Epithelial cell of proximal tubule (primary cell): ENCODE measurements at regions not wholly inside any gene's neighbourhood (a gene's known extent, or its start where the extent isn't known, plus 50 kb on each side); places are given as distances from the start of the nearest gene placed in this dataset.

Experiments used
- DNase-seq: peaks from one replicate; pipeline ENCODE4 v3.0.0-alpha.2; 2011; ENCODE audit warnings: low read depth
- H3K4me3 ChIP-seq: 2 replicates; pipeline ENCODE4 v1.5.1; 2011; ENCODE audit warnings: low read depth, mild to moderate bottlenecking, low read length
- CTCF ChIP-seq: conservative IDR thresholded peaks from 2 replicates; pipeline ENCODE4 v1.5.1; 2012; ENCODE audit warnings: low read depth, mild to moderate bottlenecking, low read length

GRCh38 chr3:147736226-147736625 lies 327.1 kb downstream of the ZIC1 start:
- DNase-seq = no peak
- TF ChIP-seq CTCF = no peak
- H3K4me3 ChIP-seq = no peak overlapping the region

- no peak for TF ChIP-seq CTCF
- no peak overlapping the region for H3K4me3 ChIP-seq
These were observed 328.2 kb downstream of the ZIC1 start for GRCh38 chr3:147737376-147737775.

GRCh38 chr3:147740928-147741327 lies 331.8 kb downstream of the ZIC1 start:
- no peak for DNase-seq
- no peak for TF ChIP-seq CTCF
- no peak overlapping the region for H3K4me3 ChIP-seq

More at GRCh38 chr3:147737376-147737775, 328.2 kb downstream of the ZIC1 start:
- DNase-seq = no peak

- no peak for TF ChIP-seq CTCF
- H3K4me3 ChIP-seq = no peak overlapping the region
- DNase-seq = no peak
These were observed 335.8 kb downstream of the ZIC1 start for GRCh38 chr3:147744967-147745366.

GRCh38 chr3:147755310-147755709 lies 346.1 kb downstream of the ZIC1 start:
- TF ChIP-seq CTCF = no peak

GRCh38 chr3:147756476-147756875 lies 347.3 kb downstream of the ZIC1 start:
- DNase-seq = no peak
- no peak overlapping the region for H3K4me3 ChIP-seq
- TF ChIP-seq CTCF = no peak

More at GRCh38 chr3:147755310-147755709, 346.1 kb downstream of the ZIC1 start:
- DNase-seq = no peak
- no peak overlapping the region for H3K4me3 ChIP-seq

- DNase-seq = no peak
- H3K4me3 ChIP-seq = no peak overlapping the region
- no peak for TF ChIP-seq CTCF
These were observed 348.7 kb downstream of the ZIC1 start for GRCh38 chr3:147757866-147758265.
